Erythroblast (primary cell): ENCODE measurements at regions not wholly inside any gene's neighbourhood (a gene's known extent, or its start where the extent isn't known, plus 50 kb on each side); places are given as distances from the start of the nearest gene placed in this dataset.

ENCODE experiments used
- DNase-seq, 2 experiments: peaks; one replicate each; lab custom pipeline; 2025; lab: John Stamatoyannopoulos, UW
- GATA1 ChIP-seq: IDR thresholded peaks from 2 replicates; pipeline ENCODE4 v1.6.1; 2011; ENCODE audit warnings: low read depth, mild to moderate bottlenecking, control low read depth, low read length, moderate library complexity
- POLR2A ChIP-seq: IDR thresholded peaks from 2 replicates; pipeline ENCODE4 v1.6.1; 2011; ENCODE audit warnings: mild to moderate bottlenecking, low read length

DNA sequence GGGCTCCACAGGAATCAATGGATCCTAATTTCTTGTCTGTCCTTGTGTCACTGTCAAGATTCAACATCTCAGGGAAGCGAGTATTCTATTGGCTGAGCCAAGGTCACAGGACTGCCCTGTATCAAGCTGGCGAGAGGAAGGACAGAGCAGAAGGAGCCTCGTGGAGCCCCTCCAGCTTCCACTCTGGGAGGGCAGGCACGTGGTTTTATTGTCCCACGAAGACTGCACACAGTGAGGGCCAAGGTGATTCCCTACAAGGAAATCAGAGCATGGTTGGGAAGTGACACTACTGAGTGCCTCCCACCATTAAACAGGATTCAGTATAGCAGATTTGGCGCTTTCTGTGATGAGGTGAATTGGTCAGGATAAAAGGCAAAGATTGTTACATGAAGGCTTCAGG is 302.4 kb upstream of the CXCR4 start:
- no peak for DNase-seq

DNA sequence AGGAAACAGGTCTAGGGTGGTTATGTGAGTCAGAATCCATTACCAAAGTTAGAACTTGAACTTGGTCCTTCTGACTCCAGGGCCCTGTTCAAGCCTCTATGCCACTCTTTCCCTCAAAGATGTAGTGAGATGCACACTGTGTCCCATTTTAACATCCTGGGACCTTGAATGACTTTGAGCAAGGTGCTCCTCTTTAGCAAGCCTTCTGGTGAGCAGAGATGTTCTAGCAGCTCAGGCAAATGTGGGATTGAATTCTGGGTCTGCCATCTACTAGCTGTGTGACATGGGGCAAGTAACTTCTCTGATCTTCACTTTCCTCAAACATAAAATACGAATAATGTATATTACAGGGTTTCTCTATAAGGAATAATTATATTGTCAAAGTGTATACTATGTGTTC is 294.0 kb upstream of the CXCR4 start:
- no peak for DNase-seq
- no peak for TF ChIP-seq POLR2A
- no peak for TF ChIP-seq GATA1

More for the DNA sequence above, 302.4 kb upstream of the CXCR4 start:
- no peak for TF ChIP-seq POLR2A
- no peak for TF ChIP-seq GATA1

- no peak for DNase-seq
- TF ChIP-seq POLR2A (no peak), GATA1 (no peak)
Observed at GRCh38 chr2:136410673-136411072, 292.7 kb upstream of the CXCR4 start.

- no peak for DNase-seq
- TF ChIP-seq POLR2A, result no peak
- TF ChIP-seq GATA1, result no peak
Observed at GRCh38 chr2:136408795-136409194, 290.8 kb upstream of the CXCR4 start.

DNA sequence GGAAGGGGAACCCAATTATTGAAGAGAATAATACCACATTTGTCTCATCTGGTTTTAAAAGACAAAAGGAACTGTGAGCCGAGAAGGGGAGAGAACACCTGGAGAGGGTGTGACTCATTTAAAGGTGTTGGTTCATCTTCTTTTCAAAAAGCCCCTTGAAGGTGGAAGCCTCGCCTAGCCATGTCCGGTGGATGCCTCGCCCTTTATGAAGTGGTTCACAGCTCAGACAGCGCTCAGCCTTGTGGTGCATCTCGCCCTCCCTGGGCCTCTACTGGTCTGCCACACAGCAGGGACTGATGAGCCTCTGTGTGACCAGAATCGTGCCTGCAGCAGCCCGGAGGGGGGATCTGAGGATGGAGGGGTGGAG is 290.0 kb upstream of the CXCR4 start:
- no peak for DNase-seq
- TF ChIP-seq GATA1, result no peak
- no peak for TF ChIP-seq POLR2A

DNA sequence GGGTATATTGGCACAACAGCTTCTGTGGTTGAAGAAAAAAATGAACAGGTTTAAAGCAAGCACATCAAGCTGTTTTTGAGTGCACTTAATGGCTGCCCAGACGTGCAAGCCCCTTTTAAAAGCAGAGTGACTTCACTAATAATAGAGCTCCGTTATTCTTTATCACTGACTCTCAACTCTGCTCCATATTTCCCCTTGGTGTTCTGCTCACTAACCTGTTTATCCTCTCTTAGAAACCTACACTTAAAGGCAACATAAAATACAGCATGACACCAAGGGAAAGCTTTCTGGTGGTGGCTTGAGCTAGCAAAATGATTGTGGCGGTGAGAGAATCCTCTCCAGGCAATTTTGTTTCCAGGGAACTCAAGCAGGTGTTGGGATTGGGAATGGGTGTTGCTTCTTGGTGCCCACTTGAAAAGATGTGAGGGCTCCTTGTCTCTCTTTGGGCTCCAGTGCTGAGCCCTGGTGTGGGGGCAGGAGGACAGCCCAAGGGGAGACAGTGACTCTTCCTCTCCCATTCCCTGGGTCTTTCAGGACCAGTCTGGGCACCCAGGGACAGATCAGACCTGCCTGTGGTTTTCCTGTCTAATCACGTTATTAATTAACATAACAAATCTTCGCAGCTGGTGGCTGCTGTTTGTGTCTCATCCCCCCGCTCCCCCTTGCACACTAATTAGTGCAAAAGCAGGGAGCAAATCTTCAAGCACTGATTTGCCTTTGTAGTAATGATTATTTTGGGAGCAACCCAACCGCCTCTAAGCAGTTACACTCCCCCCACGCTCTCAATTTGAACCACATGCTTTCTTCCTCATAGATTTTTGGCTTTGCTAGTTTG is 289.4 kb upstream of the CXCR4 start:
- TF ChIP-seq GATA1 (no peak), POLR2A (no peak)

DNA sequence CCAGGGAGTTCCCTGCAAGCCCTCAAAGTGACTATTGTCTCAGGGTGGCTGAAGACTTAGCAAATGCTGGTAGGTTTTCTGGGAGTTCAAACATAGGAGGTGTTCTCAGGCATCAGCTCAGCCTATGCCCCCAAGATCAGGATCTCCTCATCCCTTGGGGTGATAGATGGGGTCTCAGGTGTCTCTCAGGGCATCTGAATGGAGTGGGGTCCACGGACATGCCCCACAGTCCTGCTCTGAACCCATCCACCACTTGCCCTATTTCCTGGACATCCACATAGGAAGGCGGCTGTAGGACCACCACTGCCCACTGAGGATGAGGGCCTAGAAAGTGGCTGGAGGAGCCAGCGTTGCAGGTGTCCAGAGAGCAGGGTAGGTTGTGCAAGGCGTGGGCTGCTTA is 287.0 kb upstream of the CXCR4 start:
- TF ChIP-seq POLR2A (no peak), GATA1 (no peak)
- DNase-seq, result no peak

More for the DNA sequence above, 289.4 kb upstream of the CXCR4 start:
- no peak for DNase-seq

DNA sequence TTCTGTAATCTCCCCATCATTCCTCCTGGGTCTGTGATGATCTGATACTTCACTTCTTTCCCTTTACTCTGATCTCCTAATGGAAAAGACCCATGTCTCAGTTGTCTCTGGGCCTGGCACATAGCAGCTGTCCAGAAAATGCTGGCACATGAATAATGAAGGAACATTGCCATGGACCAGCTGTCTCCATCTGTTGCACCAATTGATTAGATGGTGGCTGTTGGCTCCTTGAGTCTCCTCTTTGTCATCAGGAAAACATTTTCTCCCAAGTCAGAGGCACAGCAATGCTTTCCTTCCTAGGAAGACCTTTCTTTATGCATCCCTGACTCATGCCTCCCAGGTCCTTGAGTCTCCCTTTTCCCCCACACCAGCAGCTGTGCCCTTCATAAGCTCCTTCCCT is 286.2 kb upstream of the CXCR4 start:
- DNase-seq, result no peak
- no peak for TF ChIP-seq GATA1
- no peak for TF ChIP-seq POLR2A

DNA sequence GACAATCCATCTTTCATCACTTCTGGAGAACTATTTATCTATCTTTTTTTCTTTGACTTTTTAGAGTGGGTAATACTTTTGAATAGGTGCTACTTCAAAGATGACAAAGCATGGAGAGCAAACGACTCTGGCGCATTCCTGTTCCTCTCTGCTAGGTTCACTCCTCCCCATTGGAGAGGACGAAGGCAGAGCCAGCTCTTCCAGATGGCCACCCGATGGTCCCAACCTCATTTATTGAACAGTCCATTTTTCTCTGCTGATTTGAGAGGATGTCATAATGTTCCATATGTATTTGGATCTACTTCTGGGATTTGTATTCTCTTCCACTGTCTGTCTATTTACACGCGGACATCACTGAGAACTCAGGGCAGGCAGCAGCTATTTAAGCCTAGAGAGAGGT is 284.3 kb upstream of the CXCR4 start:
- DNase-seq, result no peak
- TF ChIP-seq GATA1 (no peak), POLR2A (no peak)

DNA sequence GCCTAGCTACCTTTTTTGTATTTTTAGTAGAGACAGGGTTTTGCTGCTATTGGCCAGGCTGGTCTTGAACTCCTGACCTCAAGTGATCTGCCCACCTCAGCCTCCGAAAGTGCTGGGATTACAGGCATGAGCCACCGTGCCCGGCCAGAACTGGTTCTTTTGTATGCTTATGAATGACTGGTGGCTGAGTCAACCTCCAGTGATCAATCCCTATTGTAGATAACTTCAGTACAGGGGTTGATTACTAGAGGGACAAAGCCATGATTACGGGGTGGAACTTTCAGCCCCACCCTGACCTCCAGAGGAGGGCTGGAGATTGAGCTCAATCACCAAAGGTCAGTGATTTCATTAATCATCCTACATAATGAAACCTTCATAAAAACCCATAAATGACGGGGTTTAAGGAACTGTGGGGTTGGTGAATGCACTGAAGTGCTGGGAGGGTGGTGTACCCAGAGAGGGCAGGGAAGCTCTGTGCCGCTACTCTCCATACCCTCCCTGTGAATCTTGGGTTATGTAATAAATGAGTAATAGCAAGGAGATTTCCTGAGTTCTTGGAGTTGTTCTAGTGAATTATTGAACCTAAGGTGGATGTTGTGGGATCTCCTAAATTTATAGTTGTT is 281.8 kb upstream of the CXCR4 start:
- DNase-seq, result no peak
- TF ChIP-seq POLR2A (no peak), GATA1 (no peak)

DNA sequence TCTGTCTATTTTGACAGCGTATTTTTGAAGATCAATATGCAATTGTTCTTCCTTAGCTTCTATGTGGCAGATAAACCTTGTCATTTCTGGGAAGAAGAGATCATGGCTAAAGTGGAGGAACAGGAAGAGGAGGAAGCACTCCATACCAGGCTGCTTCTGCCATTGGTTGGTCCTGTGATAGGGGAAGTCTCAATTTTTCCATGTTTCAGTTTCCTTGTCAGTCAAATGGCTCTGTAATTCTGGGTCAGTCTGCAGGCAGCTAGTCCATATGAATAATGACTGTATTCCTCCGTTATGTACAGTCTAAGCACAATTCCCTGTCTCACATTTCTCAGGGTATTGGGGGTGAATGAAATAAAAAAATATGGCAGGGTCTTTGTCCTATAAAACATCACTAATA is 277.6 kb upstream of the CXCR4 start:
- TF ChIP-seq POLR2A, result no peak
- no peak for TF ChIP-seq GATA1
- DNase-seq, result no peak

GRCh38 chr2:136394136-136395060 is 276.4 kb upstream of the CXCR4 start:
- DNase-seq, result no peak
- no peak for TF ChIP-seq POLR2A
- TF ChIP-seq GATA1, result no peak

GRCh38 chr2:136393514-136393913 is 275.6 kb upstream of the CXCR4 start:
- TF ChIP-seq POLR2A (no peak), GATA1 (no peak)
- no peak for DNase-seq
